ENCODE measurements at regions not wholly inside any gene's neighbourhood (a gene's known extent, or its start where the extent isn't known, plus 50 kb on each side); places are given as distances from the start of the nearest gene placed in this dataset.

DNA sequence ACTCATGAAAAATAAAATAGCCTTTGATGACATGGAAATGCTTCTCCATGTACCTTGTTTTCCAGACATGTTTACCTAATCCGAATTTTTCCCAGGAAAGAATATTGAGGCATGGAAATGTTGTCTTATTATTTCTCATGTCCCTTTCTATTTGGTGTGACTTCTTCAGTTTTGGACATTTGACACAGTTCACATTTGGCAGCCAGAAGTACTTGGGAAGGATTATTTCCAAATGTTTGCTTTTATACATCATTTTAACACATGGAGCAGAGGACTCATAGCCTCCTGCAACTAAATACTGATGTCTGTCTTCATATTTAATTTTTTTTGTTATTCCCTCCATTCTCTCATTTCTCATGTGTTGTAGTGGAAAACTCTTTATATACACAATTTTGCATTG, 94.3 kb downstream of the POSTN start:
- no peak for TF ChIP-seq POLR2A (IDR thresholded peaks at IDR 0.05; ENCODE audit: extremely low read depth, insufficient read length)
- TF ChIP-seq, protein P1, sequence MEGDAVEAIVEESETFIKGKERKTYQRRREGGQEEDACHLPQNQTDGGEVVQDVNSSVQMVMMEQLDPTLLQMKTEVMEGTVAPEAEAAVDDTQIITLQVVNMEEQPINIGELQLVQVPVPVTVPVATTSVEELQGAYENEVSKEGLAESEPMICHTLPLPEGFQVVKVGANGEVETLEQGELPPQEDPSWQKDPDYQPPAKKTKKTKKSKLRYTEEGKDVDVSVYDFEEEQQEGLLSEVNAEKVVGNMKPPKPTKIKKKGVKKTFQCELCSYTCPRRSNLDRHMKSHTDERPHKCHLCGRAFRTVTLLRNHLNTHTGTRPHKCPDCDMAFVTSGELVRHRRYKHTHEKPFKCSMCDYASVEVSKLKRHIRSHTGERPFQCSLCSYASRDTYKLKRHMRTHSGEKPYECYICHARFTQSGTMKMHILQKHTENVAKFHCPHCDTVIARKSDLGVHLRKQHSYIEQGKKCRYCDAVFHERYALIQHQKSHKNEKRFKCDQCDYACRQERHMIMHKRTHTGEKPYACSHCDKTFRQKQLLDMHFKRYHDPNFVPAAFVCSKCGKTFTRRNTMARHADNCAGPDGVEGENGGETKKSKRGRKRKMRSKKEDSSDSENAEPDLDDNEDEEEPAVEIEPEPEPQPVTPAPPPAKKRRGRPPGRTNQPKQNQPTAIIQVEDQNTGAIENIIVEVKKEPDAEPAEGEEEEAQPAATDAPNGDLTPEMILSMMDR (IDR thresholded peaks at IDR 0.05; ENCODE audit: low read depth, low read length): no peak
- no peak for TF ChIP-seq MAX (IDR thresholded peaks at IDR 0.05; ENCODE audit: low read depth, low read length)
- no peak for TF ChIP-seq MYC (IDR thresholded peaks at IDR 0.05; ENCODE audit: low read depth, low read length)

All from NB4 (cell line).